Kidney (tissue), 13 donors: ENCODE measurements at regions not wholly inside any gene's neighbourhood (a gene's known extent, or its start where the extent isn't known, plus 50 kb on each side); places are given as distances from the start of the nearest gene placed in this dataset.

ENCODE experiments used
- DNase-seq, 5 donors: peaks; one replicate each; pipeline ENCODE4 v3.0.0-alpha.2; 2013 to 2020
- FAIRE-seq: peaks from 2 replicates; lab custom pipeline; 2012; peaks lifted over from hg19 to GRCh38; lab: Jason Lieb, UNC
- H3K27ac ChIP-seq, 2 donors: one replicate each; pipeline ENCODE4 v1.7.0; 2013; ENCODE audit warnings: low read depth in 2 of 2, low read length in 2 of 2, inconsistent platforms in 1 of 2
- H3K27me3 ChIP-seq: one replicate; pipeline ENCODE4 v1.7.1; 2013; ENCODE audit warnings: low read length, inconsistent platforms; ENCODE audit not compliant: control insufficient read depth, insufficient read depth
- H3K36me3 ChIP-seq, 3 donors: one replicate each; pipeline versions ENCODE4 v1.7.0 to v1.7.1; 2013; ENCODE audit warnings: low read length in 3 of 3, control low read depth in 1 of 3, inconsistent platforms in 1 of 3; ENCODE audit not compliant: insufficient read depth in 3 of 3, control insufficient read depth in 2 of 3
- H3K4me1 ChIP-seq, 3 donors: one replicate each; pipeline versions ENCODE4 v1.7.0 to v1.7.1; 2013; ENCODE audit warnings: low read length in 3 of 3, inconsistent platforms in 1 of 3, low read depth in 1 of 3; ENCODE audit not compliant: control insufficient read depth in 2 of 3, insufficient read depth in 2 of 3
- H3K4me3 ChIP-seq, 3 donors: one replicate each; pipeline versions ENCODE4 v1.7.0 to v1.8.1; 2013; ENCODE audit warnings: low read length in 3 of 3, control low read depth in 1 of 3, inconsistent platforms in 1 of 3
- H3K9ac ChIP-seq, 3 donors: one replicate each; pipeline versions ENCODE4 v1.7.0 to v1.7.1; 2013; ENCODE audit warnings: low read length in 3 of 3, control low read depth in 1 of 3, inconsistent platforms in 1 of 3
- H3K9me3 ChIP-seq, 3 donors: one replicate each; pipeline versions ENCODE4 v1.7.0 to v1.7.1; 2013; ENCODE audit warnings: low read length in 3 of 3, control low read depth in 1 of 3, inconsistent platforms in 1 of 3; ENCODE audit not compliant: control insufficient read depth in 2 of 3, insufficient read depth in 1 of 3
- CTCF ChIP-seq: IDR thresholded peaks from 3 replicates; pipeline ENCODE4 v1.5.1; 2012; ENCODE audit warnings: mild to moderate bottlenecking, moderate library complexity, borderline replicate concordance; ENCODE audit not compliant: insufficient read depth; ENCODE audit errors: extremely low read depth
- intact Hi-C: fragments of 100-400 bp; cut with DNase I; formaldehyde crosslinking; loops from one replicate; pipeline ENCODE4 v1.11.1; 2022
- donor health status: control.
- donor health status: control.
- donor health status: control.
- donor health status: control.
- donor health status: control.
- donor health status: DM: yes; HTN: yes; CAD: no.
- donor health status: Normal renal cell carcinoma (clear cell type).

DNA sequence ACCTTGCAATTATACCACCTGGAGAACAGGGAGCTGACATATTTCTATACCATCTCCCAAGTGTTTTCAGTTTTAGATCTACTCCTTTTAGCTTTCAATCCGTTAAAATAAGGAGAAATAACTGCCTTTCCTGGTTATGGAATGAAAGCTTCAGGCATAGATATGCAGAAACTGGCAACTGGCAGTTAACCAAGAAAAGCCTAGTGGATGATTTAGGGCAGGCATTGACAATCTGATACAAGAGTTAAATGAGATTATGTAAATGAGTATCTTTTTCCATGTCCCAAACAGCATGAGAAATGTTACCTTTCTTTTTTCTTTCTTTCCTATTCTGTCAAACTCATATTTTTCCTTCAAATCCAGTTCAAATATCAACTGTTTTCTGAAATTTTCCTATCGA lies 689.1 kb upstream of the DPPA4 start:
- FAIRE-seq, result no peak
- intact Hi-C loops, result no loop called here
- no peaks in the 10 kb centered on the region for H3K27me3 ChIP-seq

GRCh38 chr3:110027446-110028080 lies 690.2 kb upstream of the DPPA4 start:
- Histone ChIP-seq H3K4me1 (no peaks in the 10 kb centered on the region), H3K27ac (no peak overlapping the region), H3K9ac (no peak overlapping the region), H3K9me3 (no peaks in the 10 kb centered on the region), H3K36me3 (no peaks in the 10 kb centered on the region), H3K4me3 (no peak overlapping the region), H3K27me3 (no peaks in the 10 kb centered on the region)
- intact Hi-C loops, result no loop called here
- DNase-seq, result no peak
- FAIRE-seq, result no peak
- TF ChIP-seq CTCF, result no peak

More for the DNA sequence above, 689.1 kb upstream of the DPPA4 start:
- DNase-seq, result no peak
- H3K4me3 ChIP-seq, result no peak overlapping the region
- TF ChIP-seq CTCF, result no peak
- no peak overlapping the region for H3K9ac ChIP-seq
- H3K9me3 ChIP-seq, result no peaks in the 10 kb centered on the region
- no peaks in the 10 kb centered on the region for H3K4me1 ChIP-seq
- no peak overlapping the region for H3K27ac ChIP-seq
- H3K36me3 ChIP-seq, result no peaks in the 10 kb centered on the region

GRCh38 chr3:110031975-110032374 lies 694.6 kb upstream of the DPPA4 start:
- no peaks in the 10 kb centered on the region for H3K27me3 ChIP-seq
- no peak for TF ChIP-seq CTCF
- no peak overlapping the region for H3K9ac ChIP-seq
- H3K9me3 ChIP-seq, result no peaks in the 10 kb centered on the region
- DNase-seq (no peak), FAIRE-seq (no peak)
- no peaks in the 10 kb centered on the region for H3K36me3 ChIP-seq
- H3K4me1 ChIP-seq, result no peaks in the 10 kb centered on the region
- intact Hi-C loops, result no loop called here
- H3K27ac ChIP-seq, result no peak overlapping the region
- H3K4me3 ChIP-seq, result no peak overlapping the region

DNA sequence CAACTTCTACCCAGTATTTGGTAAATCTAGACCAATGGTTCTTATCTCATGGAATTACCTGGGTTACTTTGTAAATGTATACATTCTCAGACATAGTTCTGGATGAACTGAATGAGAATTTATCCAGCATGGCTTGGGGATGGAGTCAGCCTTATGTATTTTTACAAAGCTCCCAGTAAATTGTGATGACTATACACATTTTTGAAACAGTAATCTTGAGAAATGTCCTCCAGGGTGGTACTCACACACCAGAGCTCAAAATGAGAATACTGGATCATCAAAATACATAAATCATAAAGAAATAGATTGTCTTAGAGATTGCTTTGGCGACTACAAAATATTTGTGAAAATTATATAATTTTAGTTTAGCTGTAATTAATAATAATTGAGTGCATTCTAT lies 722.1 kb upstream of the DPPA4 start:
- FAIRE-seq, result no peak
- H3K9ac ChIP-seq, result no peak overlapping the region
- TF ChIP-seq CTCF, result no peak
- no peaks in the 10 kb centered on the region for H3K27me3 ChIP-seq
- no peak for DNase-seq
- intact Hi-C loops, result no loop called here
- no peak overlapping the region for H3K4me3 ChIP-seq
- H3K36me3 ChIP-seq, result no peaks in the 10 kb centered on the region
- H3K4me1 ChIP-seq, result no peaks in the 10 kb centered on the region
- no peaks in the 10 kb centered on the region for H3K9me3 ChIP-seq
- H3K27ac ChIP-seq, result no peak overlapping the region
